ENCODE measurements at regions not wholly inside any gene's neighbourhood (a gene's known extent, or its start where the extent isn't known, plus 50 kb on each side); places are given as distances from the start of the nearest gene placed in this dataset.
"Not testable (repeated sequence)": the region's sequence is repeated elsewhere in the genome, so short reads cannot be mapped to it uniquely, and the experiment has no call there.

GRCh38 chr12:68482660-68483059 is 128.0 kb upstream of the RAP1B start:
- TF ChIP-seq, protein P1, sequence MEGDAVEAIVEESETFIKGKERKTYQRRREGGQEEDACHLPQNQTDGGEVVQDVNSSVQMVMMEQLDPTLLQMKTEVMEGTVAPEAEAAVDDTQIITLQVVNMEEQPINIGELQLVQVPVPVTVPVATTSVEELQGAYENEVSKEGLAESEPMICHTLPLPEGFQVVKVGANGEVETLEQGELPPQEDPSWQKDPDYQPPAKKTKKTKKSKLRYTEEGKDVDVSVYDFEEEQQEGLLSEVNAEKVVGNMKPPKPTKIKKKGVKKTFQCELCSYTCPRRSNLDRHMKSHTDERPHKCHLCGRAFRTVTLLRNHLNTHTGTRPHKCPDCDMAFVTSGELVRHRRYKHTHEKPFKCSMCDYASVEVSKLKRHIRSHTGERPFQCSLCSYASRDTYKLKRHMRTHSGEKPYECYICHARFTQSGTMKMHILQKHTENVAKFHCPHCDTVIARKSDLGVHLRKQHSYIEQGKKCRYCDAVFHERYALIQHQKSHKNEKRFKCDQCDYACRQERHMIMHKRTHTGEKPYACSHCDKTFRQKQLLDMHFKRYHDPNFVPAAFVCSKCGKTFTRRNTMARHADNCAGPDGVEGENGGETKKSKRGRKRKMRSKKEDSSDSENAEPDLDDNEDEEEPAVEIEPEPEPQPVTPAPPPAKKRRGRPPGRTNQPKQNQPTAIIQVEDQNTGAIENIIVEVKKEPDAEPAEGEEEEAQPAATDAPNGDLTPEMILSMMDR (conservative IDR thresholded peaks at IDR 0.05), result no peak
- no peak for DNase-seq (ENCODE audit: extremely low spot score, unreplicated experiment)
- H3K9me3 Mint-ChIP-seq, result no peaks in the 10 kb centered on the region
- H3K4me1 Mint-ChIP-seq (ENCODE audit: unreplicated experiment), result peaks cover 11% of the 10 kb centered on the region
- no peak overlapping the region for H3K27ac Mint-ChIP-seq
- H3K36me3 Mint-ChIP-seq, result no peaks in the 10 kb centered on the region
- H3K27me3 Mint-ChIP-seq, result no peaks in the 10 kb centered on the region
- H3K4me3 Mint-ChIP-seq, result no peak overlapping the region

- DNase-seq (ENCODE audit: extremely low spot score, unreplicated experiment), result no peak
- TF ChIP-seq, protein P1 (conservative IDR thresholded peaks at IDR 0.05), result no peak
- peaks cover 11% of the 10 kb centered on the region for H3K4me1 Mint-ChIP-seq (ENCODE audit: unreplicated experiment)
- H3K27me3 Mint-ChIP-seq, result no peaks in the 10 kb centered on the region
- no peaks in the 10 kb centered on the region for H3K36me3 Mint-ChIP-seq
- H3K4me3 Mint-ChIP-seq, result no peak overlapping the region
- H3K27ac Mint-ChIP-seq, result no peak overlapping the region
- H3K9me3 Mint-ChIP-seq, result no peaks in the 10 kb centered on the region
Measured at GRCh38 chr12:68483592-68484383, 126.9 kb upstream of the RAP1B start.

DNA sequence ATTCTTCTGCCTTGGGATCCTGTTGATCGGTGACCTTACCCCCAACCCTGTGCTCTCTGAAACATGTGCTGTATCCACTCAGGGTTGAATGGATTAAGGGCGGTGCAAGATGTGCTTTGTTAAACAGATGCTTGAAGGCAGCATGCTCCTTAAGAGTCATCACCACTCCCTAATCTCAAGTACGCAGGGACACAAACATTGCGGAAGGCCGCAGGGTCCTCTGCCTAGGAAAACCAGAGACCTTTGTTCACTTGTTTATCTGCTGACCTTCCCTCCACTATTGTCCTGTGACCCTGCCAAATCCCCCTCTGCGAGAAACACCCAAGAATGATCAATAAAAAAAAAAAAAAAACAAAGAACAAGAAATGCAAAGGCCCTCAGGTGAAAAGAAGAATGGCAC is 126.1 kb upstream of the RAP1B start:
- H3K4me3 Mint-ChIP-seq, result not testable (repeated sequence)

GRCh38 chr12:68486449-68486848 is 124.2 kb upstream of the RAP1B start:
- H3K9me3 Mint-ChIP-seq; DNase-seq (ENCODE audit: extremely low spot score, unreplicated experiment); H3K27ac Mint-ChIP-seq; H3K4me3 Mint-ChIP-seq; H3K36me3 Mint-ChIP-seq; H3K27me3 Mint-ChIP-seq: not testable (repeated sequence)
- peaks cover 11% of the 10 kb centered on the region for H3K4me1 Mint-ChIP-seq (ENCODE audit: unreplicated experiment)

More for the DNA sequence above, 126.1 kb upstream of the RAP1B start:
- not testable (repeated sequence) for H3K27me3 Mint-ChIP-seq; H3K27ac Mint-ChIP-seq; H3K36me3 Mint-ChIP-seq; H3K9me3 Mint-ChIP-seq; H3K4me1 Mint-ChIP-seq (ENCODE audit: unreplicated experiment); DNase-seq (ENCODE audit: extremely low spot score, unreplicated experiment)

DNA sequence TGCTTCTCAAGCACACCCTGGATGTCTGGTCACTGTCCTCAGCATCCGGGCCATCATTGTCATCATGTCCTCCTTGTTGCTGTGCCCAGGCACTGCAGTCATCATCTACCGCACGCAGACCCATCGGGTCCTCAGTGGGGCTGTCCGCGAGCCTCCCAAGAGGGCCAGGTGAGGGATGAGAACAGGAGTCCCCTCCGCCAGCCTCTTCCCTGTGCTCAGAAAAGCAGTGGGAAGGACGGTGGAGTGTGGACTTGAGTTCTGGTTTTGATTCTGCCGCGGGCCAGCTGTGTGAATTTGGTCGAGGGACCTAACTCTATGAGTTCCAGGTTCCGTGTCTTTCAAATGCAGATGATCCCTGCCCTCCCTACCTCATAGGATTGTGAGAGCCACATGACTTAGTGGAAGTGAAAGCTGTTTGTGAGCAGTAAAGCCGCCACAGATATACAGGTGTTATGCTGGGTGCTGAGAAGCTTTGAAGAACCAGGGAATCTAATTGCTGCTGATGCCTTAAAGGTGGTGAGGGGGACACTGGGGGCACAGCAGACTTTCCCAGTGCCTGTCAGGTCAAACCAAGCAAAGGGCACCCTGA is 122.9 kb upstream of the RAP1B start:
- no peaks in the 10 kb centered on the region for H3K27me3 Mint-ChIP-seq
- H3K27ac Mint-ChIP-seq, result no peak overlapping the region
- no peak for DNase-seq (ENCODE audit: extremely low spot score, unreplicated experiment)

DNA sequence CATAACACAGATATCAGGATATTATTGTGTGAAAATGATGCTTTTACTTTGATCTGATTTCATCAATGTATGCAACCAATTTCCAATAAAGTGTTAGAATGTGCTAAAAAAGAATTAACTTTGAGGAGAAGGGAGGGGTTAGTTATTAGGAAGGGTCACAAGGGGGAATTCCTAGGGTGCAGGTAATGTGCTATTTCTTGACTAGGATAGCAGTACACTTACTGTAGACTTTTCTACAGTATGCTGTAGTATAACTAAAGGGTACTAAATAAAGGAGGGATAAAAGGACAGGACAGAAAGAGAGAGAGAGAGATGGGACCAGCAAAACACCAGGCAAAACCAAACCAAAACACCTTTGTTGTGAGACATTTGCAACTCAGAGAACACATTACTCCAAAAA is 121.4 kb upstream of the RAP1B start:
- TF ChIP-seq, protein P1 (conservative IDR thresholded peaks at IDR 0.05), result no peak
- H3K27me3 Mint-ChIP-seq, result no peaks in the 10 kb centered on the region
- no peak overlapping the region for H3K27ac Mint-ChIP-seq
- H3K36me3 Mint-ChIP-seq, result no peaks in the 10 kb centered on the region
- peaks cover 7% of the 10 kb centered on the region for H3K4me1 Mint-ChIP-seq (ENCODE audit: unreplicated experiment)
- no peak for DNase-seq (ENCODE audit: extremely low spot score, unreplicated experiment)
- no peak overlapping the region for H3K4me3 Mint-ChIP-seq
- H3K9me3 Mint-ChIP-seq, result peaks cover 6% of the 10 kb centered on the region

More for the DNA sequence above, 122.9 kb upstream of the RAP1B start:
- Mint-ChIP-seq H3K4me1 (ENCODE audit: unreplicated experiment) (peaks cover 7% of the 10 kb centered on the region), H3K4me3 (no peak overlapping the region), H3K9me3 (peaks cover 6% of the 10 kb centered on the region), H3K36me3 (no peaks in the 10 kb centered on the region)
- TF ChIP-seq, protein P1 (conservative IDR thresholded peaks at IDR 0.05), result no peak
